ENCODE measurements at regions not wholly inside any gene's neighbourhood (a gene's known extent, or its start where the extent isn't known, plus 50 kb on each side); places are given as distances from the start of the nearest gene placed in this dataset.

DNA sequence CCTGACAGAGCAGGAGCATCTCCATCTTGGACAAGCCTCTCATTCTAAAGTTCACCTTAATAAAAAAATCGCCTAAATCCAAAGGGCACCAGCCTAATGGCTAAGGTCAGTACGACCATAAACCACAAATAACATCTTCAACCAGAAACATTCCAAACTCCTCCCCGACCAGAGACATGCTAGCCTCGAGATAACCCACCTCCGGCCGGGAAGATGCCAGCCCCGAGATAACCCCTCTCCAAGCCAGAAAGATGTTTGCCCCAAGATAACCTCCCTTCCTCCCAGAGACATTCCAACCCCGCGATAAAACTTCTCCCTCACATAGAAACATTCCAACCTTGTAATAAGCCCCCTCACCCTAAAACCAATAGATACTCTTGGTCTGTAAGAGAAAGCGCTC lies 86.8 kb upstream of the PKP2 start:
- TF ChIP-seq MAX (IDR thresholded peaks at IDR 0.05) (no peak), HOXB5 (CRISPR knock-in tag; IDR thresholded peaks at IDR 0.05) (no peak), EP300 (IDR thresholded peaks at IDR 0.05) (no peak), REST (IDR thresholded peaks at IDR 0.05) (no peak)
